HG03135 (cell line): ENCODE measurements at regions not wholly inside any gene's neighbourhood (a gene's known extent, or its start where the extent isn't known, plus 50 kb on each side); places are given as distances from the start of the nearest gene placed in this dataset.

Experiments used
- ATAC-seq: cut with Tn5 transposase; IDR thresholded peaks from one replicate; pipeline ENCODE4 v1.9.1; 2021; ENCODE audit warnings: mild to moderate bottlenecking, moderate library complexity; ENCODE audit not compliant: unreplicated experiment

DNA sequence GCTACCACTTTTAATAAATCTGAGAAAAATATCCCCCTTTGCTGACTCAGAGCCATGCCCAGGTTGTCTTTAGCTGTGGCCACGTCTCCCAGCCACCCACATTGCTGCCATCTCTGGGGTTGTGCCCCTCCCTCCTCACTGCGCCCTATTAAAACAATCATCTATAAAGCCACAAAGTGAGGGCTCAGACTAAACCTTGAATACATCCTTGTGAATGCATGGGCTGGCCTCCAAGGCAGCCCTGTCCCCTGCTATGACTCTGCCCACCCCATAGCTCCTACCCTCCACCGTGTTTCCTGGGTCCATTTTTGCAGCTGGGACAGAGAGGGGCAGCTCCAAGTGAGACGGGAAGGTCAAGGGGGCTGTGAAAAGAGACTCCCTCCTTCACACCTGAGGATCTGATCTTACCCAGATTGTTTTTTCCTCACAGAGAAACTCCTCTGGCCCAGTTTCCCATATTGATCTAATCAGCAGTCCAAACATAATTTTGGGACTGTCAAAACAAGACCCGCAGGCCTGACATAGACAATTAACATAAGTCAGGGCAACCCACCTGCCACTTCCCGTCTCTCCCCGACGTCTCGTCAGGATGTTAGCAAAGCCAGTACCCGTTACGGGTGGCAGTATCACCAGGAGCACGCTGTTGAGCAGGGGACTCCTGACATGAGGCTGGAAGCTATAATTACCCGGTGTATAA lies 199.0 kb downstream of the KATNAL1 start:
- no peak for ATAC-seq

DNA sequence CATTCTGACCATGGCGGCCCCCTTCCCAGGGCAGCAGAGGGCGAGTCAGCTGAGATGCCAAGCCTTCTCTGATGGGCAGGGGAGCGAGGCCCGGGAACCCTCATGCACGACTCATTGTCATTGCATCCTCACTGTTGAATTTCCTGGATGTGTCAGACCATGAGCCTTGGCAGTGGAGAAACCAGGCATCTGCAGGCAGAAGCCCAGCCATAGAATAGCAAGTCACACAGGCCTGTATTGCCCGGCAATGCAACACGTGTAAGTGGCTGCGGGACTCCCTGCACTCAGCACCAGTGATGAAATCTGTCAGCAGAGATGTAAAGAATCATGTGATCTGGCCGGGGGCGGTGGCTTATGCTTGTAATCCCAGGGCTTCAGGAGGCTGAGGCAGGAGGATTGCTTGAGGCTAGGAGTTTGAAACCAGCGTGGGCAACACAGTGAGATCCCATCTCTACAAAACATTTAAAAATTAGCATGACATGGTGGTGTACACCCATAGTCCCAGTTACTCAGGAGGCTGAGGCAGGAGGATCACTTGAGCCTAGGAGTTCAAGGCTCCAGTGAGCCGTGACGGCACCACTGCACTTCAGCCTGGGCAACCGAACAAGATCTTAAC lies 199.7 kb downstream of the KATNAL1 start:
- ATAC-seq, result no peak

DNA sequence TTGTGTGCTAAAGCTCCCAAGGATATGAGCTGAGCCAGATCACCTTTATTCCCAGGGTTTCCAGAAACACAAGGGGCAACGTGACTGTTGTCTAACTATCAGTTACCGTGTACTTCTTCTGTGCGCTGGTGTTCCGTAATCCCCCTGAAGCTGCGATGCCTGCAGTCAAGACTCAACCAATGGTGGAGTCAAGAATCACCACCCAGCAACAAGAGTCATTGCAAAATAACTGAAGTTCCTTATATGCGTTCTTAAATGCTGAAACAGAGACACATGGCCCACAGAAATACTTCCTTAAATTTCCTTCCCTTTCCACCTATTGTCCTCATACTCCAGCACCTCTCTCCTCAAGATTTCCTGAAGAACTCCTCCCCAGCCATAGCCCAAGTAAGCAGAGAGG lies 200.2 kb downstream of the KATNAL1 start:
- ATAC-seq, result no peak

DNA sequence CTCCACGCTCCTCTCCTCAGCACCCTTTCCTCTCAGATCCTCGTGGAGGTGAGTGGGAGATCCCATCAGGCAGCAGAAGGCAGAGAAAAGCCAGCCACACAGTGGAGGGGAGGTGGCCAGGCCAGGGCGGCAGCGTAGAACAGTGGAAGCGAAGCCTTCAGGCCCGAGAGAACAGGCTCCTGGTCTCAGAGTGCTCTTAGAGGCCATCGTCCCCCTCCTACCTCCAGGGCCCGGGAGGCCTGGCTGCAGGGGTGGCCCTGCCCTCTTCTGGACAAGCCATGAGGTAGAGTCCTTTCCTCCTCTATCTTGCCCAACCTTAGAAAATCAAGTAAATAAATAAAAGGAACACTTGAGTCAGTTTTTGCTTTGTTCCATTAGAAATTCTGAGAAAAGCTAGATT lies 202.0 kb downstream of the KATNAL1 start:
- no peak for ATAC-seq

DNA sequence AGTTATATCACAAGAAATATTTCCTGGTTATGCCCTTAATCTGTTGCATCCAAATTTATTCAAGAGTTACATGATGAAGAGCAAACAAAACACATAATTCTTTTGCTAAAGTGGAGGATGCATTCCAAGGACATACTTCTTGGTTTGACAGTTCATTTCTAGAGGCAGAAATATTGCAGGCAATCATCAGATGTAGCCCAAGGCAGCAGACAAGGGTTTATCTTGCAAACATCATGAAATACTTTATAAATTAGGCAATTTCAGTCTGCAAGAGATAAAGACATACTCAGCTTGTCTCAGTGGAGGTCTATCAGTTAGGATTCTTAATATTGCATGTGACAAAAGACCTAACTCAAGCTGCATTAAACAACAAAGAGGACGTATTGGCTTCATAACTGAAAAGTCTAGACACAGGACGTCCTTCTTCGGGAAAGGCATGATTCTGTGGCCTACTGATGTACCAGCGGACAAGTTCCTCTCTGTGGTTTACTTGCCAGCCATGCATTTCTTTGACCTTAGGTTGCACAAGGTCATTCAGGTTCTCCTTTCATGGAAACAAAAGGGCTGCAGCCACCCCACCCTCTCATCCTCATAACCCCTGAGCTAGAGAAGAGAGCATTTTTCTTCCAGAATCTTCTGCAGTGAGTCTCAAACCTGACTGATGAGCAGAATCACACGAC lies 204.1 kb downstream of the KATNAL1 start:
- no peak for ATAC-seq

DNA sequence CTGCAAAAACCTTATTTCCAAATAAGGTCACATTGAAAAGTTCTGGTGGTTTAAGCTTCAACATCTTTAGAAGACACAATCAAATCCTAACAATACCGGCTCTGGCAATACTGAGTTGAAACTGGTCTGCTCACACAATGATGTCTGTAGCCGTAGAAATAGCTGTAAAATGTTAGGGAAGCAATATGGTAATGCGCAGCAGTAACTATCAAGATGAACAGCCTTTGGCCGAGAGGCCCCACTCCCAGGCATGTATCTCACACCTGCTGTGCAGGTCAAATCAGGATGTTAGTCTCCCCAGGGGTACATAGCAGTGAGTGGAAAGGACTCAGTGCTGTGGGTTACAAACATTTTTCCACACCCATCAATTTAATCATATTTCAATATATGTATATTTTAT lies 207.1 kb downstream of the KATNAL1 start:
- ATAC-seq, result no peak

DNA sequence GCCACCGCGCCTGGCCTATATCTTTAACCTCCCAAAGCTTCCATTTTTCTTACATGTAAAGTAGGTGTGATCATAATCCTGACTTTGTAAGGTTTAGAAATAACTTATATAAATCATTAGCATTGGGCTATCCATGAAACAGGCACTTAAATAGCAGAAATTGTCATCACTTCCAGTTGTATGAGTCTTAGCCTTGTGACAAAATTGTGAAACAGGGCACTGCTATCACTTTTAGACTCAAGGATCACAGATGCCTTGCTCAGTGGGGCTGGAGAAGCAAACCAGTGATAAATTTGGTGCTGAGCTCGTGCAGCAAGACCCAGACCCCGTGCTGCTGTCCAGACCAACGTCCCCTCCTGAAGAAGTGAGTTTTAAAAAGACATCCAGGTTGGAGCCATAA lies 209.7 kb downstream of the KATNAL1 start:
- no peak for ATAC-seq

DNA sequence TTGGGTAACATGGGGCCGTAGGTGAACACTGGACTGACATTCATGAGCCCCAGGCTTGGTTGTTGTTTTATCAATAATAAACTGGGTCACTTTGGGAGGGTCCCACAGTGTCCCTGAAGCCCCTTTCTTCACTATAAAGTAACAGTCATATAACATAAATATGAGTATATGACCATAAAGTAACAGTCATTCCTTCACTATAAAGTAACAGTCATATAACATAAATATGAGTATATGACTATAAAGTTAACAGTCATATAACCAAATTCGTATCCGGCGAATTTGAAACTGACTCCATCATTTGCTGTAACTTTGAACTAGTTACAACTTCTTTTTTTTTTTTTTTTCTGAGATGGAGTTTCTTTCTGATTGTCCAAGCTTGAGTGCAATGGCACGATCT lies 210.3 kb downstream of the KATNAL1 start:
- no peak for ATAC-seq

DNA sequence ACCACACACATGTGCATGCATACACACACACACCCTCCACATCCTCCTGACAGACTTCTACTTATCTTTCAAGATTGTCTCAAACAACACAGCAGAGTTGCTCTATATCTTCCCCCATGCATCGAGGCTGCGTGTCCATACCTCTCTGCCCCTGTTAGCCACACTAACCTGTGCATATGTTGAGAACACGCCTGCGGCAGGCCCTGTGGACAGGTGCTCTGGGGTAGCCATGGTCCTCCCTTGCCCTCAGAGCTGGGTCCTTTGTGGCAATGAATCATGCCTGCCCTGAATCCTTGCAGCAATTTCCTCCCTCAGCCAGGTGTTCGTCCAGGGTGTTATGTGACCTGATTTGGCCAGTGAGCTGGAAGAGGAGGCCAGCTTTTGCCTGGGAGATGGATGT lies 213.3 kb downstream of the KATNAL1 start:
- no peak for ATAC-seq

DNA sequence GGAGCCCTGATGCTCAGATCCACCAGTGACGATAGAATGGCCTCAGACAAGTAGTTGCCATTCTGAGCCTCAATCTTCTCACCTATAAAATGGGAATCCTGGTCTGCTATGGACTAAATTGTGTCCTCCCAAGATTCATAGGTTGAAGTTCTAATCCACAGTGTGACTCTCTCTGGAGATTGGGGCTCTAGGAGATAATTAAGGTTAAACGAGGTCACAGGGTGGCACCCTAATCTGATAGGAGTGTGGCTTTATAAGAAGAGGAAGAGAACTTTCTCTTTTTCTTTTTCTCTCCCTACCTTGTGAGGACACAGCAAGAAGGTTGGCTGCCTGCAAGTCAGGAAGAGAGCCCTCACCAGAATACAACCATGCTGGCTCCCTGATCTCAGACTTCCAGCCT lies 214.1 kb downstream of the KATNAL1 start:
- no peak for ATAC-seq

DNA sequence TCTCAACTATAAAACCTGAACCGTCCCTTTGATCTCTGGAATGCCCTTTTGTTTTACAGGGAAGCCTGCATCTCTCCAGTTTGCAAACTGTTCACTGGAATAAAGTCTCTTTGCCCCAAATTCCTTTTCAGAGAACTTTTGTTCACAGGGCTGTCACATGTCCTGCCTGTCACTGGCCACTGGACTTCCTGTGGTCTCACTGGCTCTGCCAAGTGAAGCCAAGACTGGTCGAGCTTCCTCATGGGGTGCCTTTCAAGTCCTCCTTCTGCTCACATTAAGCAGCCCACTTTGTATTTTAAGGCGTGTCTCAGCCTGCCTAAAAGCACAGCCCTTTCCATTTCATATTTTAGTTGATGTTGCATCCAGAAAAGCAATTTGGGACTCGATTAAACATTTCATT lies 215.7 kb downstream of the KATNAL1 start:
- no peak for ATAC-seq

DNA sequence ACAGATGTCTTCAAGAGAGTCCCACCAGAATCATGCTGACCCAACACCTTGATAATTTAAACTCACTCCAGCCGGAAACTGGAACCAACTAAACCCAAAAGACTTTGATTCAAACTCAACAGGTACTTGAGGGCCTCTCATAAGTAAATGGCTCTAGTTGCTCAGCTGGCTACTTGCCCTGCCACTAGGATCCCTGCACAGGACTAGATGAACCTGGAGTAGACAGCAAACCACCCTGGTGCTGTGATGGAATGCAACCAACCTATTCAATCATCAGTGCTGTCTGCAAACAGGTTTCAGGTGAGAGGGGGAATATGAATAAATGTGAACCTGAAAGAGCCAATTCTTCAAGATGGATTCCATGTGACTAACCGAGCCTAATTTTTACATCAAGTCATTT lies 216.3 kb downstream of the KATNAL1 start:
- ATAC-seq, result no peak

DNA sequence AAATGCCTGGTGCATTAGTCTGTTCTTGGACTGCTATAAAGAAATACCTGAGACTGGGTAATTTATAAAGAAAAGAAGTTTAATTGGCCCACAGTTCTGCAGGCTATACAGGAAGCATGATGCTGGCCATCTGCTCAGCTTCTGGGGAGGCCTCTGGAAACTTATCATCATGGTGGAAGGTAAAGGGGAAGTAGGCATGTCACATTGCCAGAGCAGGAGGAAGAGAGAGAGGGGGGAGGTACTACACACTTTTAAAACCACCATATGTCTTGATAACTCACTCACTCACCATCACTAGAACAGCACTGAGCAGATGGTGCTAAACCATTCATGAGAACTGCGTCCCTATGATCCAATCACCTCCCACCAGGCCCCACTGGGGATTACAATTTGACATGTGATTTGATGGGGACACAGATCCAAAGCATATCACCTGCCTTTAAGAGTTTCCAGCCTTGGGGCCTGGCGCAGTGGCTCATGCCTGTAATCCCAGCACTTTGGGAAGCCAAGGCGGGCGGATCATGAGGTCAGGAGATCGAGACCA lies 219.0 kb downstream of the KATNAL1 start:
- no peak for ATAC-seq

DNA sequence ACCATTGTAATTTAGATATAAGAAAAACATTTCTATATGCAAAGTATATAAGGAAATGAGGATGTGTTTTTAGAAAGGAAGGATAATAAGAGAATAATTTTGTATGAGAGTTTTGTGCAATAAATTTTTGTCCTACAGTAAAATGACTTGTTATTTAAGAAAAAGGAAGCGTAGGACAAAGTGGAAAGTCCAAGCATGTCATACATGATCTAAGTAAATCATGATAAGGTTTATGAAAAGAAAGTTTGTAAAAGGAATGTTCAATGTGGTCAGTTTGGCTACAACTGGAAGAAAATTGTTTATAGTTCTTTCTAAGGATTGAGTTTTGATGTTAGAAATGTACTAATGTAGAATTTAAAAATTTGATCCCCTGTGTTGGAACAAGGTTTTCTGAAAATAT lies 222.3 kb downstream of the KATNAL1 start:
- ATAC-seq, result no peak

DNA sequence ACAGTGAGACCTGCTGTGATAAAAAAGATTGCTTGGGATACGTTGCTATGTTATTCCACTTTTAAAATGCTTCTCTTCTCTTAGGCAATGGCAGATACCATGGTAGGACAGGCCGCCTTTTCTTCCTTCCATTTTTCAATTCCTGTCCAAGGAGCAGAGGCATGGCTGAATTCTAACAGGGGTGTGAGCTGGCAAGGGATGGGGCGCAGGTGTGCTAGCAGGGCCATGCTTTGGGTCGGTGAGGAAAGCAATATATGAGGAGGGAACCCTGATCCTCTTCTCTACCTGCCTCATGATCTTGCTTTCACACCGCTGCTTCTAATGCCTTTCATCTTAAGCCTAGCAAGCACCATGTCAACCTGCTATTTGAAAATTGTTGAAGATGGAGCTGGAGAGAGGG lies 225.0 kb downstream of the KATNAL1 start:
- no peak for ATAC-seq

DNA sequence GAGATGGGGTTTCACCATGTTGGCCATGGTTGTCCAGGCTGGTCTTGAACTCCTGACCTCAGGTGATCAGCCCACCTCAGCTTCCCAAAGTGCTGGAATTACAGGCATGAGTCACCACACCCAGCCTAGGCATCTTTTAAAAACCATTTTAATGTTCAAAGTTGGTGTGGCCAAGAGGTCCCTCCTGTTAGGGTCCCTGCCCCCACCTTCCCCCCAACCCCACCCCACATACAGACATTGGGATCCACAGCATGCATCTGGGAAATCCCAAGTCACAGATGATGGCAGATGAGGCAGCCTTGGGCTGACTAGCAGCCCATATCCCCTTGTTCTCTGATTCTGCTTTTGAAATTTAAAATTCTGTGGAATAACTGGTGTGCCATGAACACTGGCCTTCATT lies 226.0 kb downstream of the KATNAL1 start:
- ATAC-seq, result no peak

DNA sequence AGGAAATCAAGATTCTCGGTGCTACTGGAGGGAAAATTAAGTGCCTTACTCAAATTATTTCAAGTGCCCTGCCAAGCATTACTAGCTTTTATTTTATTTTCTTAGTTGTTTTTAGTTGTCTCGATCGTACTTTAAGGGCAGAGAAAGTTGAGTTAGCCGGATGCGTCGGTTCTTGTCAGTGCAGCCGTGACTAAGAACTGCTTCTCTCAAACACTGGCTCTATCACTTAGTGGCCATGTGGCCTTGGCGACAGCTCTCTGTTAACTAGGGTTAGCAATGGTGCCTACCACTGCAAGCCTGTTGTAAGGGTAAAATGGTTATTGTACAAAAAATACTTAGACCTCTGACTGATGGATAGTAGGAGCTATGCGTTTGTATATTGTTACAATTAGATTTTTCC lies 227.8 kb downstream of the KATNAL1 start:
- no peak for ATAC-seq

DNA sequence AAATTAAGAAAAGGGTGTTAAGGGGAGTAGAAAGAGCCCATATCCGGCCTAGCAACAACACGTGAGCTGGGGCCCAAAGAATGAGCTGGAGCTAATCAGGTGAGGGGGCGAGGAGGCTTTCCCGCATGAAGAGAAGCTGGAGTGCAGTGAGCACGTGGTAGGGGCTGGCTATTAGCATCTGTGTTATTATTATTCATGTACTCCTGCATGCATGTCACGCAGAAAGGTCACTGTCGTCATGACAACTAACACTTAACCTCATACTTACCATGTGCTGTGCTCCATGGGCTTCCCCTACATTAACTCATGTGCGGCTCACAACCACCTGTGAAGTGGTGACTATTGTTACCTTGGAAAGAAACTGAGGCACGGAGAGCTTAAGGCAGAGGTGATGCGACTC lies 227.6 kb upstream of the UBL3 start:
- ATAC-seq, result no peak

DNA sequence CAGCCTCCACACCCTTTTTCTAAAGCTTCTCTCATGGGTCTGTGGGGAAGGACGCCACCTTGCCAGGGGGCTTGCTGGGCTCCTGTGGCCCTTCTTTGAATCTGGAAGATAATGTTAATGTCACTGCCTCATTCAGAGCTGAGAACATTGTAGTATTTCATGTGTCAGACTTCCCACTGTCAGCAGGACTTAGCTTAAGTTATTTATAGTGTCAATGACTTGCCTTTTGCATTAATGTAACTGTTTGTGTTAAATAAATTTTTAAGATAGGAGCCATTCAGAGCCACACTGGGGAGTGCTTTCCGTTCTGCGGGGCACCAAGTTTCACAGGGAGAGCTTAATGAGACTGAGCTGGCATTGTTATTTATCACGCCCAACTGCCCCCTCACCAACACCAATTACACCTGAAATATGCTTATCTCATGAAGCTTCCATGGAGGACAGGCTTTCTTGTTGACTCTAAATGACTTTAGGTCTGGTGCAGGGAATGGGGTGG lies 226.9 kb upstream of the UBL3 start:
- no peak for ATAC-seq

DNA sequence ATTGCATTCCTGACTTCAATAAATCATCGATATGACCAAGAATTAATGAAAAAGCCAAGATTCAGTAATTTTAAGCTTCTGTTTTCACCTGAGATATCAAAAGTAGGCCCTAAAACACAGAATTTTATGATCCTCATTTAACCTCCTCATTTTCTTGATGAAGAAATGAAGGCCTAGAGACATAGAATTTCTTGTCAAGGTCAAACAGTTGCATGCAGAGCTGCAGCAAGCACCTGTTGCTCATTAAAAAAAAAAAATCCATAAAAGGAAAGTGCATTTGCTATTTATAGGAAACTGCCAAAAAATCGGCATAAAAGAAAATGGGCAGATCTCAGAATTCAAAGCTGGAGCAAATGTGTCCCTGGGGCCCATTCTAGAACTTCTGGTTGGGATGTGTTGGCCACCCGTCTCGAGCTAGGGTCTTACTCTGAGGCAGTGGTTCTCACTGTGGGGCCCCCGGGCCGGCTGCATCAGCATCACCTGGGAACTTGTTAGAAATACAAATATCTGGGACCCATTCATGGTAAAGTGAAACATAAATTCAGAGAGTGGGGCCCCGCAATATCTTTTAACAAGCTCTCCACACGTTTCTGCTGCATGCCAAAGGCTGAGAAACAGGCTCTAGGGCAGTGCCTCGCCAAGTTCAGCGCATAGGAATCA lies 224.7 kb upstream of the UBL3 start:
- no peak for ATAC-seq

DNA sequence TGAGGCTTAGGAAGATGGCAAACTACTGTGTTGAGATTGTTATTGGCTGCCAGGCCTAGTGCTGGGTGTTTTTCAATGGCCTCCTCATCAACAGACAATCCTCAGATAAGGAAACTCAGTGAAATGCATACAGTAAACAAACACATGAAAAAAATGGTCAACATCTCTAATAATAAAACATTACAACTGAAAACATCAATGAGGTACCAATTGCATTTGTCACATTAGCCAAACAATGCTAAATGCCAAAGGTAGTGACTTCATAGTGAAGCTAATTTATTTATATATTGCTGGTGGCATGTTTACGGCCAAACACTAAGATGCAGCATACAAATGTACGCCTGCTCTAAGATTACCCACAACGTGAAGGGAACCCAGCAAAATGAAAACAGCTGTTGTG lies 224.0 kb upstream of the UBL3 start:
- ATAC-seq, result no peak

DNA sequence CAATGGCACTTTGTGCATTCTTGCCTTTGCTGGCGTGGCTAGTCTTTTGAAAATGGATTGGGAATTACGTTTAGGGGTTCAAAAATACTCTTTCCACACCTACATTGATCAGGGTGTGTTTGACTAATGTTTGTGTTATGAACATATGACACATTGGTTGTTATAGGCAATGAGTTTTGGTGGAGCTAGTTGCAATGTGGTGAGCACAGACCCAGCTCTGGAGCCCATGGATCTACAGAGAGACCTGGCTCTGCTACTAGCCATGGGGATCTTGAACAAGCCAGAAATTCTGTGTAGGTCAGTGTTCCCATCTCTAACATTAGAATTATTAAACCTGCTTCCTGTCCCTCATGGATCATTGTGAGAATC lies 222.4 kb upstream of the UBL3 start:
- no peak for ATAC-seq
